NCI-H526 (cell line): ENCODE measurements at regions not wholly inside any gene's neighbourhood (a gene's known extent, or its start where the extent isn't known, plus 50 kb on each side); places are given as distances from the start of the nearest gene placed in this dataset.
"Not testable (repeated sequence)": the region's sequence is repeated elsewhere in the genome, so short reads cannot be mapped to it uniquely, and the experiment has no call there.

ENCODE experiments used
- DNase-seq, 2 experiments: peaks; one replicate each; lab custom pipeline; 2025; lab: John Stamatoyannopoulos, UW

- DNase-seq: peak in 1 of 2 experiments; percentile 0
Measured at GRCh38 chr5:106699198-106699597, 971.5 kb downstream of the EFNA5 start.

GRCh38 chr5:106698169-106698568 lies 972.6 kb downstream of the EFNA5 start:
- no peak for DNase-seq

- no peak for DNase-seq
Measured at GRCh38 chr5:106691701-106692100, 979.0 kb downstream of the EFNA5 start.

- DNase-seq: no peak
Measured at GRCh38 chr5:106690585-106690984, 980.2 kb downstream of the EFNA5 start.

- no peak for DNase-seq
Measured at GRCh38 chr5:106680330-106680729, 990.4 kb downstream of the EFNA5 start.

GRCh38 chr5:106677057-106677456 lies 993.7 kb downstream of the EFNA5 start:
- no peak for DNase-seq

GRCh38 chr5:106675687-106676086 lies 995.0 kb downstream of the EFNA5 start:
- no peak for DNase-seq

- DNase-seq: no peak
Measured at GRCh38 chr5:106673941-106674340, 996.8 kb downstream of the EFNA5 start.

GRCh38 chr5:106661866-106662265 lies 1008.9 kb downstream of the EFNA5 start:
- DNase-seq: no peak

GRCh38 chr5:106660681-106661080 lies 1010.1 kb downstream of the EFNA5 start:
- DNase-seq: no peak

GRCh38 chr5:106658150-106658549 lies 1012.6 kb downstream of the EFNA5 start:
- DNase-seq: no peak

- no peak for DNase-seq
Measured at GRCh38 chr5:106656821-106657220, 1013.9 kb downstream of the EFNA5 start.

- DNase-seq: peak in 1 of 2 experiments; percentile 2
Measured at GRCh38 chr5:106649031-106649430, 1021.7 kb downstream of the EFNA5 start.

GRCh38 chr5:106648401-106648800 lies 1022.3 kb downstream of the EFNA5 start:
- no peak for DNase-seq

- DNase-seq: no peak
Measured at GRCh38 chr5:106646106-106646505, 1024.6 kb downstream of the EFNA5 start.

GRCh38 chr5:106640511-106640910 lies 1030.2 kb downstream of the EFNA5 start:
- no peak for DNase-seq

GRCh38 chr5:106639488-106639887 lies 1031.2 kb downstream of the EFNA5 start:
- no peak for DNase-seq

- no peak for DNase-seq
Measured at GRCh38 chr5:106637275-106637674, 1033.5 kb downstream of the EFNA5 start.

- DNase-seq: no peak
Measured at GRCh38 chr5:106634375-106634774, 1036.4 kb downstream of the EFNA5 start.

GRCh38 chr5:106633825-106634224 lies 1036.9 kb downstream of the EFNA5 start:
- no peak for DNase-seq

GRCh38 chr5:106628456-106628855 lies 1042.3 kb downstream of the EFNA5 start:
- DNase-seq: not testable (repeated sequence)

GRCh38 chr5:106610041-106610440 lies 1060.7 kb downstream of the EFNA5 start:
- DNase-seq: no peak

- no peak for DNase-seq
Measured at GRCh38 chr5:106601620-106602019, 1069.1 kb downstream of the EFNA5 start.

GRCh38 chr5:106600803-106601202 lies 1069.9 kb downstream of the EFNA5 start:
- no peak for DNase-seq

- DNase-seq: no peak
Measured at GRCh38 chr5:106595864-106596263, 1074.9 kb downstream of the EFNA5 start.
